Prostate gland (tissue), 2 donors: ENCODE measurements at regions not wholly inside any gene's neighbourhood (a gene's known extent, or its start where the extent isn't known, plus 50 kb on each side); places are given as distances from the start of the nearest gene placed in this dataset.

ENCODE experiments used
- DNase-seq: peaks from one replicate; pipeline ENCODE4 v3.0.0-alpha.2; 2019; ENCODE audit warnings: low spot score
- H3K27ac ChIP-seq, 2 donors: fragments of 200-600 bp; sonication (generic); 2 replicates each; pipeline ENCODE4 v1.5.1; 2017 to 2019
- H3K27me3 ChIP-seq: fragments of 200-600 bp; sonication (generic); replicated peaks from 2 replicates; pipeline ENCODE4 v1.5.1; 2019; ENCODE audit not compliant: insufficient read depth
- H3K36me3 ChIP-seq, 2 donors: fragments of 200-600 bp; sonication (generic); 1 replicate in 1 of 2; 2 replicates in 1 of 2; pipeline versions ENCODE4 v1.5.1 to v1.8.1; 2017 to 2019
- H3K4me1 ChIP-seq: fragments of 200-600 bp; sonication (generic); replicated peaks from 2 replicates; pipeline ENCODE4 v1.5.1; 2019
- H3K4me3 ChIP-seq, 2 donors: fragments of 200-600 bp; sonication (generic); 2 replicates each; pipeline ENCODE4 v1.5.1; 2017 to 2019
- H3K9me3 ChIP-seq: fragments of 200-600 bp; sonication (generic); 2 replicates; pipeline ENCODE4 v1.5.1; 2017
- POLR2A ChIP-seq: fragments of 450-650 bp; IDR thresholded peaks from one replicate; pipeline ENCODE4 v1.6.1; 2016; ENCODE audit warnings: antibody characterized with exemption, mild to moderate bottlenecking
- POLR2AphosphoS5 ChIP-seq: sonication (generic); formaldehyde crosslinking; IDR thresholded peaks from one replicate; pipeline ENCODE4 v1.6.1; 2017; ENCODE audit warnings: antibody characterized with exemption
- WGBS: methylation state at CpG from one replicate; pipeline ENCODE4 v1.1.5; 2018; 5-methylcytosine and 5-hydroxymethylcytosine counted together
- intact Hi-C: fragments of 100-400 bp; cut with DNase I; formaldehyde crosslinking; loops from one replicate; pipeline ENCODE4 v1.14.2; 2022
- TF ChIP-seq, protein P1 (sequence below), 4 experiments: fragments of 200-600 bp in 2 of 4; fragments of 450-650 bp in 2 of 4; sonication (generic) in 2 of 4; IDR thresholded peaks; 1 replicate in 3 of 4; 2 replicates in 1 of 4; pipeline ENCODE4 v1.5.1; 2016 to 2019; ENCODE audit warnings: antibody characterized with exemption in 4 of 4, mild to moderate bottlenecking in 2 of 4, moderate library complexity in 2 of 4

DNA sequence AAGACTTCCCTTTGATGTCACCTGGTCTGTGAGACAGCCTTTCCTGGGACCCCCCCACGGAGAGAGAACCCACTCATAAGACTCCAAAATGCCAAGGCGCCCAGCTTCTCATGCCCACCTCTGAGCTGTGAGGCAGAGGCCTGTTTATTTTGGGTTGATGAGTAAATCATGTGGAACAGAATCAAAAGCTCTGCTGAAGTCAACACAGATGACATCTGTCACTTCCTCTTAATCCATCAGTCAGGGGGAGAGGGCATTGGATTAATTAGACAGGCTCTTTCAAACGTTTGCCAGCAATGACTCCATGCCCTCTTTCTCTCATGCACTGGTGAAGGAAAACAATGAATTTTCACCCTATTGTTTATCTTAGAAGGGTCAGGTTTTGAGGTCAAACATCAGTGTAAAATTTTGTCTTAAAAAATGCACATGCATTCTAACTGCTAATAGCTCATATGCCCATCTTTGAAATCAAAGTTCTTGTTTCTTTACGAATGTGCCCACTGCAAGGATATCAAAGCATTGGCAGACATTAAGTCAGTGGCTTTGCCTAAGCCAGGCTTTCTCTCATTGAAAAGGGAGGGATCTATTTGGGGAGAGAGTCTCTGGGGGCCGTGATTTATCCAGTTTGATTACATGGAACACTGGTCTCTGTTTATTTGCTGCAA lies 184.1 kb downstream of the ACKR3 start:
- no peaks in the 10 kb centered on the region for H3K27me3 ChIP-seq
- no peaks in the 10 kb centered on the region for H3K4me1 ChIP-seq
- DNase-seq: no peak
- H3K4me3 ChIP-seq: no peak overlapping the region
- no peak for TF ChIP-seq POLR2AphosphoS5
- TF ChIP-seq, protein P1, sequence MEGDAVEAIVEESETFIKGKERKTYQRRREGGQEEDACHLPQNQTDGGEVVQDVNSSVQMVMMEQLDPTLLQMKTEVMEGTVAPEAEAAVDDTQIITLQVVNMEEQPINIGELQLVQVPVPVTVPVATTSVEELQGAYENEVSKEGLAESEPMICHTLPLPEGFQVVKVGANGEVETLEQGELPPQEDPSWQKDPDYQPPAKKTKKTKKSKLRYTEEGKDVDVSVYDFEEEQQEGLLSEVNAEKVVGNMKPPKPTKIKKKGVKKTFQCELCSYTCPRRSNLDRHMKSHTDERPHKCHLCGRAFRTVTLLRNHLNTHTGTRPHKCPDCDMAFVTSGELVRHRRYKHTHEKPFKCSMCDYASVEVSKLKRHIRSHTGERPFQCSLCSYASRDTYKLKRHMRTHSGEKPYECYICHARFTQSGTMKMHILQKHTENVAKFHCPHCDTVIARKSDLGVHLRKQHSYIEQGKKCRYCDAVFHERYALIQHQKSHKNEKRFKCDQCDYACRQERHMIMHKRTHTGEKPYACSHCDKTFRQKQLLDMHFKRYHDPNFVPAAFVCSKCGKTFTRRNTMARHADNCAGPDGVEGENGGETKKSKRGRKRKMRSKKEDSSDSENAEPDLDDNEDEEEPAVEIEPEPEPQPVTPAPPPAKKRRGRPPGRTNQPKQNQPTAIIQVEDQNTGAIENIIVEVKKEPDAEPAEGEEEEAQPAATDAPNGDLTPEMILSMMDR (IDR thresholded peaks at IDR 0.05): no peak
- 72% methylated on average over 5 of the region's 5 CpGs for WGBS
- H3K36me3 ChIP-seq: no peaks in the 10 kb centered on the region
- H3K27ac ChIP-seq: no peak overlapping the region
- no peaks in the 10 kb centered on the region for H3K9me3 ChIP-seq
- intact Hi-C loops: no loop called here

DNA sequence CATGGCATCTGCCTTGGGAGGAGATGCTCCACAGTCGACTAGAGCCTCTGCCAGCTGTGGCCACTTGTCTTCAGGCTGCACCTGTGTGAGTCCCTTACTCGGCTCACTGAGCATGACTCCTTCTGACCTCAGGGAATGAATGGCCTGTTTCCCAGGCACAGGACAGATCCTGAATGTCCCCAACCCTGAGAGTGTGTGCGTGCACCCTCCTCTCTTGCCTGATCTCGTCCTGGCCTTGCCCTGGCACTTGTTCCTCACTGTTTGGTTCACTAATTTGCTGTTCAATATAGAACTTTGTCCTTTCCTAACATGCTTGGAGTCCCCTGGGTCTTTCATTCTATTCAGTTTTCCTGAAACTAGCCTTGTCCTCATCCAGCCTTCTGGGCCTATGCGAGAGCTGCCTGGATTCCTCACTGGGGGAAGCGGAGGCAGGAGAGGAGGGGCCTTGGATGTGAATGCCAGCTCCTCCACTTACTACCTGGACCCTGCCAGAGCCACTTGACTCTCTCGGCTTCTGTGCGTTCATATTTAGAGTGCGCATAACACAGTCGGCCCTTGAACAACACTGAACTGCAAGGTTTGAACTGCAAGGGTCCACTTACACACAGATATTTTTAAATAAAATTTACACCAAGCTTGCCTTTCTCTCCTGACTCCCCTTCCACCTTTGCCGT lies 184.8 kb downstream of the ACKR3 start:
- Histone ChIP-seq H3K27me3 (no peaks in the 10 kb centered on the region), H3K36me3 (no peaks in the 10 kb centered on the region), H3K4me3 (no peak overlapping the region), H3K9me3 (no peaks in the 10 kb centered on the region), H3K27ac (no peak overlapping the region), H3K4me1 (no peaks in the 10 kb centered on the region)
- 96% methylated on average over 11 of the region's 11 CpGs for WGBS
- TF ChIP-seq, protein P1 (IDR thresholded peaks at IDR 0.05): no peak
- TF ChIP-seq POLR2AphosphoS5: no peak
- no peak for TF ChIP-seq POLR2A
- DNase-seq: no peak
- intact Hi-C loops: no loop called here

DNA sequence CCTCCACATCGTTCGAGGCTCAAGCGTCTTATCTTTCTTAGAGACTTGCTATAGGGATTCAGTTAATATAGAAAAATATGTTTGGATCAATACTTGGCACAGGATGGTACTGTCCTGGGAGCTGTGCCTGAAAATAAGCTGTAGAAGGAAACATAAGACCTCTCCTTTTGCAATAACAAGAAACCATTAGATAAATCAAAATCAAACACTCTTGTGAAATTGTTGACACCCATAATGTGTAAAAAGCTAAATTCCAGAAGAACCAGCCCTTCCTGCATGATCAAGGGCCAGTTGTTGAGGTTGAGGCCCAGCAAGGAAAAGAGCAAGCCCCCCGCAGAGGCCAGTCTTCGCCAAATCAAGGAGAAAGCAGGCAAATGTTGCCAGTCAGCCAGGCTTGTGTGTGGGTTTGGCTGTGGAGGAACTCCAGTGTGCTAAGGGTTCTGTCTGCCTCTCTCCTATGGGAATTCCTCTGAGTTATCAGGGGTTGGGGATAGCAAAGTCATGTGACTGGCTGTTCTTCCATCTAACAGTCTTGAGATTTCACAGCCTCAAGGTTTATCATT lies 185.7 kb downstream of the ACKR3 start:
- Histone ChIP-seq H3K27me3 (no peaks in the 10 kb centered on the region), H3K4me3 (no peak overlapping the region), H3K9me3 (no peaks in the 10 kb centered on the region), H3K36me3 (no peaks in the 10 kb centered on the region), H3K27ac (no peak overlapping the region), H3K4me1 (no peaks in the 10 kb centered on the region)
- DNase-seq: no peak
- WGBS: 92% methylated on average over 5 of the region's 5 CpGs
- intact Hi-C loops: no loop called here
- TF ChIP-seq POLR2A (no peak), POLR2AphosphoS5 (no peak)
- TF ChIP-seq, protein P1 (IDR thresholded peaks at IDR 0.05): no peak

DNA sequence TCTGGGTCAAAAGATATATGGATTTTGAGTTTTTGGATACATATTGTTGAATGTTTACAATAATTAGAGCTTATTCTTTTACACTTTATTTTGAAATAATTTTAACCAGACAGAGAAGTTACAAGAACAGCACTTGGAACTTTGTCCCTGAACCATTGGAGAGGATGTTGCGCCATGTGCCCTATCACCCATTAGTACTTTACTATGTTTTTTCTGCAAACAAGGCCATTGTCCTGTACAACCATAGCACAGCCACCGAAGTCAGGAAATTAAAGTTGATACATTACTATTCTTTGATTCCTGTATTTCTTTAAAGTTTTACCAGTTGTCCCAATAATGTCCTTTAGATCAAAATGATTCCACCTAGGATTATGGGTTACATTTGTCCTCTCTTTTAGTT lies 188.8 kb downstream of the ACKR3 start:
- 75% methylated on average over 2 of the region's 2 CpGs for WGBS

More for the DNA sequence above, 188.8 kb downstream of the ACKR3 start:
- Histone ChIP-seq H3K27me3 (no peaks in the 10 kb centered on the region), H3K9me3 (no peaks in the 10 kb centered on the region), H3K4me1 (no peaks in the 10 kb centered on the region), H3K36me3 (no peaks in the 10 kb centered on the region), H3K4me3 (no peak overlapping the region), H3K27ac (no peak overlapping the region)
- TF ChIP-seq, protein P1 (IDR thresholded peaks at IDR 0.05): no peak
- TF ChIP-seq POLR2A (no peak), POLR2AphosphoS5 (no peak)
- intact Hi-C loops: no loop called here
- DNase-seq: no peak
